SK-N-SH (cell line): ENCODE measurements at regions not wholly inside any gene's neighbourhood (a gene's known extent, or its start where the extent isn't known, plus 50 kb on each side); places are given as distances from the start of the nearest gene placed in this dataset.

Experiments used
- CTCF ChIA-PET: fragments of 300-600, 350-600 bp; formaldehyde crosslinking; extraction: SDS; loops from one replicate; lab custom pipeline; 2021; lab: Yijun Ruan, JAX
- POLR2A ChIA-PET: fragments of 350-600 bp; sonication (Branson Sonifier 250); formaldehyde crosslinking; extraction: SDS; loops from one replicate; lab custom pipeline; 2020; ENCODE audit warnings: antibody characterized with exemption, inconsistent platforms; lab: Yijun Ruan, JAX
- DNase-seq: peaks from one replicate; pipeline ENCODE4 v3.0.0; 2012
- H2AFZ ChIP-seq: fragments of 200-600 bp; sonication (generic); 2 replicates; pipeline ENCODE4 v1.8.1; 2016; ENCODE audit warnings: antibody characterized with exemption, mild to moderate bottlenecking, low read depth
- H3F3A ChIP-seq: fragments of 200-600 bp; sonication (generic); replicated peaks from 2 replicates; pipeline ENCODE3; 2016; ENCODE audit warnings: antibody characterized with exemption, mild to moderate bottlenecking; ENCODE audit not compliant: insufficient read depth
- H3K27ac ChIP-seq, 2 experiments: fragments of 200-500 bp in 1 of 2; fragments of 200-600 bp in 1 of 2; sonication (Bioruptor generic) in 1 of 2; sonication (generic), shearing (Covaris generic) in 1 of 2; 2 replicates each; pipeline versions ENCODE4 v1.5.1 to v1.6.1; 2014 to 2016; ENCODE audit warnings: low read depth in 2 of 2, inconsistent platforms in 1 of 2, low read length in 1 of 2, mild to moderate bottlenecking in 1 of 2, mixed read lengths in 1 of 2
- H3K27me3 ChIP-seq: fragments of 200-600 bp; sonication (generic), shearing (Covaris generic); 2 replicates; pipeline ENCODE4 v1.6.1; 2016; ENCODE audit warnings: mixed run types; ENCODE audit not compliant: insufficient read depth
- H3K36me3 ChIP-seq, 2 experiments: fragments of 200-500 bp in 1 of 2; fragments of 200-600 bp in 1 of 2; sonication (Bioruptor generic) in 1 of 2; sonication (generic) in 1 of 2; replicated peaks in 1 of 2; 2 replicates each; pipeline versions ENCODE3 to v1.5.1; 2014 to 2016; ENCODE audit warnings: low read length in 1 of 2, mild to moderate bottlenecking in 1 of 2; ENCODE audit not compliant: insufficient read depth in 2 of 2, control insufficient read depth in 1 of 2
- H3K4me1 ChIP-seq, 2 experiments: fragments of 200-500 bp in 1 of 2; fragments of 200-600 bp in 1 of 2; sonication (Bioruptor generic) in 1 of 2; sonication (generic), shearing (Covaris generic) in 1 of 2; 2 replicates each; pipeline versions ENCODE4 v1.5.1 to v1.6.1; 2014 to 2016; ENCODE audit warnings: low read depth in 1 of 2, low read length in 1 of 2, mixed run types in 1 of 2; ENCODE audit not compliant: insufficient read depth in 2 of 2, control insufficient read depth in 1 of 2
- H3K4me2 ChIP-seq: fragments of 200-600 bp; sonication (generic), shearing (Covaris generic); 2 replicates; pipeline ENCODE4 v1.6.1; 2017; ENCODE audit warnings: mixed run types
- H3K4me3 ChIP-seq, 2 experiments: fragments of 200-500 bp in 1 of 2; fragments of 200-600 bp in 1 of 2; sonication (Bioruptor generic) in 1 of 2; sonication (generic), shearing (Covaris generic) in 1 of 2; 2 replicates each; pipeline versions ENCODE4 v1.5.1 to v1.8.1; 2014 to 2016; ENCODE audit warnings: low read depth in 2 of 2, inconsistent platforms in 1 of 2, low read length in 1 of 2, mild to moderate bottlenecking in 1 of 2, mixed read lengths in 1 of 2, moderate library complexity in 1 of 2
- H3K79me2 ChIP-seq: fragments of 200-600 bp; sonication (generic); 2 replicates; pipeline ENCODE4 v1.8.1; 2017; ENCODE audit warnings: mild to moderate bottlenecking; ENCODE audit not compliant: insufficient read depth
- H3K9ac ChIP-seq: fragments of 200-600 bp; sonication (generic); 2 replicates; pipeline ENCODE4 v1.6.1; 2017; ENCODE audit warnings: mixed run types
- H3K9me2 ChIP-seq: fragments of 200-600 bp; sonication (generic); 2 replicates; pipeline ENCODE4 v1.6.1; 2017; ENCODE audit warnings: mixed run types
- H3K9me3 ChIP-seq: fragments of 200-600 bp; sonication (generic); 2 replicates; pipeline ENCODE4 v1.6.1; 2017; ENCODE audit warnings: mixed run types, mild to moderate bottlenecking, moderate library complexity
- H4K20me1 ChIP-seq: fragments of 200-600 bp; sonication (generic); 2 replicates; pipeline ENCODE4 v1.6.1; 2017; ENCODE audit warnings: mild to moderate bottlenecking, mixed run types; ENCODE audit not compliant: insufficient read depth
- CHD2 ChIP-seq: fragments of 150-350 bp; IDR thresholded peaks from 2 replicates; pipeline ENCODE4 v1.6.1; 2018; ENCODE audit warnings: low read length; ENCODE audit not compliant: partially characterized antibody
- ELF1 ChIP-seq: IDR thresholded peaks from 2 replicates; pipeline ENCODE4 v1.4.0; 2012
- EZH2phosphoT487 ChIP-seq: fragments of 200-600 bp; sonication (generic); IDR thresholded peaks from 2 replicates; pipeline ENCODE4 v1.6.1; 2017; ENCODE audit warnings: low read depth, mixed run types, mild to moderate bottlenecking, antibody characterized with exemption, moderate library complexity, borderline replicate concordance
- FOSL2 ChIP-seq: IDR thresholded peaks from 2 replicates; pipeline ENCODE4 v1.4.0; 2012; ENCODE audit warnings: low read depth, mild to moderate bottlenecking, moderate library complexity, borderline replicate concordance
- FOXJ3 ChIP-seq: sonication (generic); formaldehyde crosslinking; IDR thresholded peaks from 2 replicates; pipeline ENCODE4 v1.5.1; 2020; ENCODE audit warnings: mild to moderate bottlenecking, missing genetic modification reagents
- GATA2 ChIP-seq: sonication (generic); formaldehyde crosslinking; IDR thresholded peaks from 2 replicates; pipeline ENCODE4 v1.5.0; 2020; ENCODE audit warnings: mild to moderate bottlenecking, missing genetic modification reagents
- MEF2A ChIP-seq: IDR thresholded peaks from 2 replicates; pipeline ENCODE4 v1.4.0; 2012; ENCODE audit warnings: low read depth, borderline replicate concordance
- NFIC ChIP-seq: IDR thresholded peaks from 2 replicates; pipeline ENCODE4 v1.4.0; 2012; ENCODE audit warnings: borderline replicate concordance
- NRF1 ChIP-seq: IDR thresholded peaks from 2 replicates; pipeline ENCODE4 v1.6.1; 2012; ENCODE audit warnings: low read depth, mild to moderate bottlenecking, low read length
- POLR2AphosphoS5 ChIP-seq: IDR thresholded peaks from 2 replicates; pipeline ENCODE4 v1.6.1; 2012; ENCODE audit warnings: low read depth, low read length
- RFX5 ChIP-seq: IDR thresholded peaks from 2 replicates; pipeline ENCODE4 v1.6.1; 2012; ENCODE audit warnings: mild to moderate bottlenecking, improper control_type of control experiment, low read length
- TEAD4 ChIP-seq: IDR thresholded peaks from 2 replicates; pipeline ENCODE4 v1.4.0; 2012; ENCODE audit warnings: mild to moderate bottlenecking, borderline replicate concordance; ENCODE audit not compliant: insufficient read depth
- WGBS: methylation state at CpG from one replicate; pipeline ENCODE4 v1.1.6; 2017; ENCODE audit warnings: low lambda C conversion rate; 5-methylcytosine and 5-hydroxymethylcytosine counted together
- TF ChIP-seq, protein P1 (sequence below): fragments of 150-350 bp; IDR thresholded peaks from 2 replicates; pipeline ENCODE4 v1.6.1; 2016; ENCODE audit warnings: mild to moderate bottlenecking, low read depth, low read length
- TF ChIP-seq, protein P2 (sequence below): IDR thresholded peaks from 2 replicates; pipeline ENCODE4 v1.6.1; 2012; ENCODE audit warnings: mild to moderate bottlenecking, low read depth, low read length, moderate library complexity
- TF ChIP-seq, protein P3 (sequence below): fragments of 200-600 bp; sonication (generic); IDR thresholded peaks from 2 replicates; pipeline ENCODE4 v1.6.1; 2017; ENCODE audit warnings: antibody characterized with exemption, mild to moderate bottlenecking, moderate library complexity

DNA sequence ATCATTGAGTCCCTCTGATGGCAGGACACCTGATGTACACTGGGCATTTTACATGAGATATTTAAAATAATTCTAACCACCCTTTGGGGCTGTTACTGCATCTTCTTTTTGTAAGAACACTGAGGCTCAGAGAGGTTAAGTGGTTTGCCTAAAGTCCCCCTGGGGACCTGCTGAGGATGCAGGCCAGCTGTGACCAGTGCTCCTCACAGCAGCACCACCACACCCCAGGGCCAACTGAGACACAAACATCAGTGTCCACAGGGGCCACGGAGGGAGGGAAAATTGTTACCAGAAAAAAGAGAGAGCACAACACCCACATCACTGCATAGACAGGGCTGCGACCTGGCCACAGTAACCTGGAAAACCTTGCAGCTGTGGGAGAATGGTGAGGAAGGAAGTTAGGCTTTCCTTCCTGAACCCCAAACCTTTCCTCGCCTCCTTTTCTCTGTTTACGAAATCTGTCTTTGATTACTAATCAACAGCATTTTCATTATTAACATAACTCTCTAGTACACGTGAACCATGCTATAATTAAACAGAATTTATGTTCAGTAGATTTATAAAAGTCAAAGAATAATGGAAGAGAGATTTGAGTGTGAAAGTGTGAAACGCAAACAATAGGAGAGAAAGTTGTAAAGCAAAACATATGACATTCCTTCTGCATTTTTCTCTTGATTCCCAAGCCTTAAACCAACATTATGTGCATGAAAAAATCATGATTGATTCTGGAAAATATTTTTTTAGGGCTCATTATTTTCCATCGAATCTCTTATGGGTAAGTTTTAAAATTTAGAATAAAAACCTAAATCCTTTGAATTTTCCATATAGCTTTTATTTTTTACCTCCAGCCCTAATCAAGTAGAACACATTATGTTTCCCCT lies 228.1 kb upstream of the DAPK1 start:
- Histone ChIP-seq H3K27me3 (no peaks in the 10 kb centered on the region), H3K4me2 (peak overlapping the region; percentile 41), H3K27ac (peak overlapping the region; percentile 75 to 86)

More for the DNA sequence above, 228.1 kb upstream of the DAPK1 start:
- Histone ChIP-seq H3F3A (peaks cover 6% of the 10 kb centered on the region), H4K20me1 (no peaks in the 10 kb centered on the region), H3K9ac (no peak overlapping the region; the same call in 1 of the 2 replicates), H2AFZ (peak overlapping the region; percentile 75), H3K36me3 (no peaks in the 10 kb centered on the region), H3K79me2 (no peaks in the 10 kb centered on the region), H3K9me3 (no peaks in the 10 kb centered on the region), H3K4me3 (no peak overlapping the region), H3K4me1 (peaks cover 19 to 24% of the 10 kb centered on the region in 2 experiments; a peak in 3 of 4 replicates), H3K9me2 (no peaks in the 10 kb centered on the region)
- TF ChIP-seq, protein P1, sequence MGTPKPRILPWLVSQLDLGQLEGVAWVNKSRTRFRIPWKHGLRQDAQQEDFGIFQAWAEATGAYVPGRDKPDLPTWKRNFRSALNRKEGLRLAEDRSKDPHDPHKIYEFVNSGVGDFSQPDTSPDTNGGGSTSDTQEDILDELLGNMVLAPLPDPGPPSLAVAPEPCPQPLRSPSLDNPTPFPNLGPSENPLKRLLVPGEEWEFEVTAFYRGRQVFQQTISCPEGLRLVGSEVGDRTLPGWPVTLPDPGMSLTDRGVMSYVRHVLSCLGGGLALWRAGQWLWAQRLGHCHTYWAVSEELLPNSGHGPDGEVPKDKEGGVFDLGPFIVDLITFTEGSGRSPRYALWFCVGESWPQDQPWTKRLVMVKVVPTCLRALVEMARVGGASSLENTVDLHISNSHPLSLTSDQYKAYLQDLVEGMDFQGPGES: no peak
- TF ChIP-seq NRF1 (no peak), NFIC (no peak), EZH2phosphoT487 (no peak), FOSL2 (no peak), RFX5 (no peak), ELF1 (no peak), GATA2 (CRISPR knock-in tag) (no peak), MEF2A (no peak), TEAD4 (no peak), FOXJ3 (CRISPR knock-in tag) (no peak), POLR2AphosphoS5 (no peak), CHD2 (no peak)
- TF ChIP-seq, protein P2, sequence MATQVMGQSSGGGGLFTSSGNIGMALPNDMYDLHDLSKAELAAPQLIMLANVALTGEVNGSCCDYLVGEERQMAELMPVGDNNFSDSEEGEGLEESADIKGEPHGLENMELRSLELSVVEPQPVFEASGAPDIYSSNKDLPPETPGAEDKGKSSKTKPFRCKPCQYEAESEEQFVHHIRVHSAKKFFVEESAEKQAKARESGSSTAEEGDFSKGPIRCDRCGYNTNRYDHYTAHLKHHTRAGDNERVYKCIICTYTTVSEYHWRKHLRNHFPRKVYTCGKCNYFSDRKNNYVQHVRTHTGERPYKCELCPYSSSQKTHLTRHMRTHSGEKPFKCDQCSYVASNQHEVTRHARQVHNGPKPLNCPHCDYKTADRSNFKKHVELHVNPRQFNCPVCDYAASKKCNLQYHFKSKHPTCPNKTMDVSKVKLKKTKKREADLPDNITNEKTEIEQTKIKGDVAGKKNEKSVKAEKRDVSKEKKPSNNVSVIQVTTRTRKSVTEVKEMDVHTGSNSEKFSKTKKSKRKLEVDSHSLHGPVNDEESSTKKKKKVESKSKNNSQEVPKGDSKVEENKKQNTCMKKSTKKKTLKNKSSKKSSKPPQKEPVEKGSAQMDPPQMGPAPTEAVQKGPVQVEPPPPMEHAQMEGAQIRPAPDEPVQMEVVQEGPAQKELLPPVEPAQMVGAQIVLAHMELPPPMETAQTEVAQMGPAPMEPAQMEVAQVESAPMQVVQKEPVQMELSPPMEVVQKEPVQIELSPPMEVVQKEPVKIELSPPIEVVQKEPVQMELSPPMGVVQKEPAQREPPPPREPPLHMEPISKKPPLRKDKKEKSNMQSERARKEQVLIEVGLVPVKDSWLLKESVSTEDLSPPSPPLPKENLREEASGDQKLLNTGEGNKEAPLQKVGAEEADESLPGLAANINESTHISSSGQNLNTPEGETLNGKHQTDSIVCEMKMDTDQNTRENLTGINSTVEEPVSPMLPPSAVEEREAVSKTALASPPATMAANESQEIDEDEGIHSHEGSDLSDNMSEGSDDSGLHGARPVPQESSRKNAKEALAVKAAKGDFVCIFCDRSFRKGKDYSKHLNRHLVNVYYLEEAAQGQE: no peak
- TF ChIP-seq, protein P3, sequence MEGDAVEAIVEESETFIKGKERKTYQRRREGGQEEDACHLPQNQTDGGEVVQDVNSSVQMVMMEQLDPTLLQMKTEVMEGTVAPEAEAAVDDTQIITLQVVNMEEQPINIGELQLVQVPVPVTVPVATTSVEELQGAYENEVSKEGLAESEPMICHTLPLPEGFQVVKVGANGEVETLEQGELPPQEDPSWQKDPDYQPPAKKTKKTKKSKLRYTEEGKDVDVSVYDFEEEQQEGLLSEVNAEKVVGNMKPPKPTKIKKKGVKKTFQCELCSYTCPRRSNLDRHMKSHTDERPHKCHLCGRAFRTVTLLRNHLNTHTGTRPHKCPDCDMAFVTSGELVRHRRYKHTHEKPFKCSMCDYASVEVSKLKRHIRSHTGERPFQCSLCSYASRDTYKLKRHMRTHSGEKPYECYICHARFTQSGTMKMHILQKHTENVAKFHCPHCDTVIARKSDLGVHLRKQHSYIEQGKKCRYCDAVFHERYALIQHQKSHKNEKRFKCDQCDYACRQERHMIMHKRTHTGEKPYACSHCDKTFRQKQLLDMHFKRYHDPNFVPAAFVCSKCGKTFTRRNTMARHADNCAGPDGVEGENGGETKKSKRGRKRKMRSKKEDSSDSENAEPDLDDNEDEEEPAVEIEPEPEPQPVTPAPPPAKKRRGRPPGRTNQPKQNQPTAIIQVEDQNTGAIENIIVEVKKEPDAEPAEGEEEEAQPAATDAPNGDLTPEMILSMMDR: no peak
- ChIA-PET POLR2A (no interaction called here), CTCF (no interaction called here)
- WGBS: 75% methylated on average over 7 of the region's 7 CpGs
- DNase-seq: no peak
